IMR-90 (cell line): ENCODE measurements at regions not wholly inside any gene's neighbourhood (a gene's known extent, or its start where the extent isn't known, plus 50 kb on each side); places are given as distances from the start of the nearest gene placed in this dataset.

Experiments used
- ATAC-seq: fragments of 200-7000 bp; cut with Tn5 transposase; 2 replicates; pipeline ENCODE4 v1.9.1; 2020; ENCODE audit warnings: low read depth, mild to moderate bottlenecking, moderate library complexity
- BruUV-seq: library from RNA; stranded (reverse); fragments of 400-500 nt; replicated peaks from 2 replicates; lab custom pipeline; 2021; lab: Mats Ljungman, UMichigan
- CTCF ChIA-PET: fragments of 300-600 bp; formaldehyde crosslinking; extraction: SDS; loops from one replicate; lab custom pipeline; 2021; ENCODE audit warnings: antibody characterized with exemption; lab: Yijun Ruan, JAX
- POLR2A ChIA-PET: fragments of 300-600 bp; sonication (Branson Sonifier 250); formaldehyde crosslinking; loops from one replicate; lab custom pipeline; 2022; ENCODE audit warnings: antibody characterized with exemption; ENCODE audit not compliant: unreplicated experiment; lab: Charles Lee
- DNase-seq: peaks from one replicate; pipeline ENCODE4 v3.0.0; 2013
- H2AFZ ChIP-seq: replicated peaks from 2 replicates; pipeline ENCODE3; 2013; ENCODE audit warnings: low read length, mild to moderate bottlenecking; ENCODE audit not compliant: poor library complexity
- H2AK5ac ChIP-seq: 2 replicates; pipeline ENCODE4 v1.6.1; 2013; ENCODE audit warnings: low read depth, low read length, inconsistent platforms
- H2AK9ac ChIP-seq: replicated peaks from 2 replicates; pipeline ENCODE3; 2013; ENCODE audit warnings: mild to moderate bottlenecking, low read depth, low read length, moderate library complexity; ENCODE audit not compliant: poor library complexity
- H2BK120ac ChIP-seq: 2 replicates; pipeline ENCODE4 v1.6.1; 2013; ENCODE audit warnings: low read depth, low read length, inconsistent platforms
- H2BK15ac ChIP-seq: 3 replicates; pipeline ENCODE4 v1.6.1; 2013; ENCODE audit warnings: low read depth, low read length, inconsistent platforms
- H2BK20ac ChIP-seq: 2 replicates; pipeline ENCODE4 v1.6.1; 2013; ENCODE audit warnings: low read depth, mild to moderate bottlenecking, inconsistent platforms, low read length, moderate library complexity
- H2BK5ac ChIP-seq: 2 replicates; pipeline ENCODE4 v1.6.1; 2013; ENCODE audit warnings: mild to moderate bottlenecking, low read depth, low read length, inconsistent platforms; ENCODE audit not compliant: poor library complexity, severe bottlenecking
- H3K14ac ChIP-seq: replicated peaks from 2 replicates; pipeline ENCODE4 v1.6.1; 2013; ENCODE audit warnings: low read depth, low read length, inconsistent platforms
- H3K18ac ChIP-seq: 2 replicates; pipeline ENCODE4 v1.6.1; 2013; ENCODE audit warnings: low read depth, low read length, control low read depth
- H3K23ac ChIP-seq: 2 replicates; pipeline ENCODE4 v1.6.1; 2013; ENCODE audit warnings: low read depth, low read length, inconsistent platforms
- H3K27ac ChIP-seq: 2 replicates; pipeline ENCODE4 v1.5.1; 2013; ENCODE audit warnings: mild to moderate bottlenecking, control low read depth, low read length; ENCODE audit not compliant: insufficient read depth
- H3K27me3 ChIP-seq: 2 replicates; pipeline ENCODE4 v1.6.1; 2013; ENCODE audit warnings: low read length; ENCODE audit not compliant: control insufficient read depth, insufficient read depth
- H3K36me3 ChIP-seq: 2 replicates; pipeline ENCODE4 v1.6.1; 2013; ENCODE audit warnings: low read length, mixed read lengths; ENCODE audit not compliant: control insufficient read depth, insufficient read depth
- H3K4ac ChIP-seq: 2 replicates; pipeline ENCODE4 v1.6.1; 2013; ENCODE audit warnings: low read depth, low read length, inconsistent platforms
- H3K4me1 ChIP-seq: 2 replicates; pipeline ENCODE4 v1.6.1; 2013; ENCODE audit warnings: low read length, mixed read lengths; ENCODE audit not compliant: control insufficient read depth, insufficient read depth
- H3K4me2 ChIP-seq: 2 replicates; pipeline ENCODE4 v1.6.1; 2013; ENCODE audit warnings: low read depth, mild to moderate bottlenecking, control low read depth, low read length, moderate library complexity
- H3K4me3 ChIP-seq: 2 replicates; pipeline ENCODE4 v1.5.1; 2013; ENCODE audit warnings: low read depth, mild to moderate bottlenecking, control low read depth, low read length, moderate library complexity; ENCODE audit not compliant: insufficient read depth
- H3K56ac ChIP-seq: 2 replicates; pipeline ENCODE4 v1.6.1; 2013; ENCODE audit warnings: low read length, inconsistent platforms; ENCODE audit not compliant: insufficient read depth; ENCODE audit errors: extremely low read depth
- H3K79me1 ChIP-seq, 2 experiments: 2 replicates each; pipeline ENCODE4 v1.6.1; 2013; ENCODE audit warnings: low read length in 2 of 2, inconsistent platforms in 1 of 2, low read depth in 1 of 2
- H3K9ac ChIP-seq: 2 replicates; pipeline ENCODE4 v1.6.1; 2013; ENCODE audit warnings: low read depth, low read length, control low read depth
- H3K9me1 ChIP-seq: 2 replicates; pipeline ENCODE4 v1.6.1; 2013; ENCODE audit warnings: low read length, inconsistent platforms; ENCODE audit not compliant: insufficient read depth
- H3K9me3 ChIP-seq: 2 replicates; pipeline ENCODE4 v1.6.1; 2013; ENCODE audit warnings: low read length; ENCODE audit not compliant: control insufficient read depth, insufficient read depth
- H4K20me1 ChIP-seq: 2 replicates; pipeline ENCODE4 v1.6.1; 2013; ENCODE audit warnings: low read length, inconsistent platforms; ENCODE audit not compliant: insufficient read depth
- H4K5ac ChIP-seq: 2 replicates; pipeline ENCODE4 v1.6.1; 2013; ENCODE audit warnings: mild to moderate bottlenecking, low read depth, low read length, control low read depth
- H4K8ac ChIP-seq, 2 experiments: 2 replicates each; pipeline ENCODE4 v1.6.1; 2013; ENCODE audit warnings: low read depth in 2 of 2, low read length in 2 of 2, control low read depth in 1 of 2, inconsistent platforms in 1 of 2
- H4K91ac ChIP-seq: 2 replicates; pipeline ENCODE4 v1.6.1; 2013; ENCODE audit warnings: low read depth, low read length, inconsistent platforms; ENCODE audit not compliant: insufficient read depth
- BHLHE40 ChIP-seq: fragments of 150-350 bp; IDR thresholded peaks from 2 replicates; pipeline ENCODE4 v1.6.1; 2016; ENCODE audit warnings: mild to moderate bottlenecking, low read depth, low read length
- FOS ChIP-seq: fragments of 150-350 bp; IDR thresholded peaks from 2 replicates; pipeline ENCODE4 v1.6.1; 2016; ENCODE audit warnings: low read depth, low read length
- MAZ ChIP-seq: IDR thresholded peaks from 2 replicates; pipeline ENCODE4 v1.6.1; 2012; ENCODE audit warnings: low read depth, mild to moderate bottlenecking, low read length, improper control_type of control experiment, moderate library complexity, borderline replicate concordance
- NFE2L2 ChIP-seq: fragments of 150-350 bp; IDR thresholded peaks from 2 replicates; pipeline ENCODE4 v1.6.1; 2016; ENCODE audit warnings: low read depth, mild to moderate bottlenecking, low read length
- POLR2A ChIP-seq: IDR thresholded peaks from 2 replicates; pipeline ENCODE4 v1.6.1; 2012; ENCODE audit warnings: mild to moderate bottlenecking, low read depth, low read length
- RFX5 ChIP-seq: IDR thresholded peaks from 2 replicates; pipeline ENCODE4 v1.8.0; 2012; ENCODE audit warnings: low read depth, mild to moderate bottlenecking, low read length, moderate library complexity
- WGBS, 2 experiments: methylation state at CpG; one replicate each; pipeline versions ENCODE4 v1.1.5 to v1.1.7; 2013; ENCODE audit warnings: missing lambda C conversion rate in 2 of 2; ENCODE audit not compliant: insufficient read length in 1 of 2; ENCODE audit errors: extremely low coverage in 2 of 2; 5-methylcytosine and 5-hydroxymethylcytosine counted together
- dilution Hi-C: fragments of 300-500 bp; cut with HindIII; formaldehyde crosslinking; loops from one replicate; pipeline ENCODE4 v1.14.3; 2018; ENCODE audit warnings: low sequenced_read_pairs; ENCODE audit not compliant: unreplicated experiment
- in situ Hi-C: fragments of 300-500 bp; cut with MboI; formaldehyde crosslinking; loops from 3 replicates; pipeline ENCODE4 v1.14.3; 2019; ENCODE audit warnings: low sequenced_read_pairs, inconsistent platforms, mixed read lengths
- intact Hi-C: fragments of 100-400 bp; cut with micrococcal nuclease; formaldehyde crosslinking; loops from 2 replicates; pipeline ENCODE4 v1.10.0; 2022

DNA sequence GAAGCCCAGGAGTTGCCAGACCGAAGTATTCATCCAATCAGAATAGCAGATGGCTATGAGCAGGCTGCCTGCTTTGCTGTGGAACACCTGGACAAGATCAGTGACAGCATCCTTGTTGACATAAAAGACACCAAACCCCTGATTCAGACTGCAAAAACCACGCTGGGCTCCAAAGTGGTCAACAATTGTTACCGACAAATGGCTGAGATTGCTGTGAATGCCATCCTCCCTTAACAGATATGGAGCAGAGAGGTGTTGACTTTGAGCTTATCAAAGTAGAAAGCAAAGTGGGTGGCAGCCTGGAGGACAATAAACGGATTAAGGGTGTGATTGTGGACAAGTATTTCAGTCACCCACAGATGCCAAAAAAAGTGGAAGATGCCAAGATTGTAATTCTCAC lies 250.3 kb upstream of the OBI1 start:
- no peaks in the 10 kb centered on the region for H3K4me1 ChIP-seq
- dilution Hi-C loops (no loop called here), in situ Hi-C loops (no loop called here), intact Hi-C loops (no loop called here)
- no peak overlapping the region for H3K18ac ChIP-seq
- no peak overlapping the region for H3K27ac ChIP-seq
- H2BK20ac ChIP-seq: no peak overlapping the region
- no peak overlapping the region for H3K4ac ChIP-seq
- H3K36me3 ChIP-seq: no peaks in the 10 kb centered on the region
- ChIA-PET CTCF (no interaction called here), POLR2A (no interaction called here)
- H2BK120ac ChIP-seq: no peak overlapping the region
- no peaks in the 10 kb centered on the region for H3K9me1 ChIP-seq
- BruUV-seq: no TSS peak
- H3K4me3 ChIP-seq: no peak overlapping the region
- H4K91ac ChIP-seq: no peak overlapping the region
- no peak overlapping the region for H2AK9ac ChIP-seq
- no peak overlapping the region for H3K4me2 ChIP-seq
- no peak overlapping the region for H2AFZ ChIP-seq
- no peak overlapping the region for H2BK5ac ChIP-seq
- no peak overlapping the region for H3K14ac ChIP-seq
- H2BK15ac ChIP-seq: no peak overlapping the region
- peaks cover 8% of the 10 kb centered on the region; the same call in 1 of the 2 replicates for H3K9me3 ChIP-seq
- H3K23ac ChIP-seq: no peak overlapping the region
- no peak overlapping the region for H2AK5ac ChIP-seq
- H4K20me1 ChIP-seq: no peaks in the 10 kb centered on the region
- H4K5ac ChIP-seq: no peak overlapping the region
- no peak for DNase-seq
- H3K9ac ChIP-seq: no peak overlapping the region
- 0% methylated on average over 1 of the region's 4 CpGs; no CpG with 5 or more reads in 1 of the 2 experiments for WGBS, 2 experiments
- no peak for ATAC-seq
- TF ChIP-seq MAZ: no peak
- no peak for TF ChIP-seq BHLHE40
- TF ChIP-seq POLR2A: no peak
- TF ChIP-seq FOS: no peak
- no peak for TF ChIP-seq RFX5
- TF ChIP-seq NFE2L2: no peak
- H3K56ac ChIP-seq: no peak overlapping the region
- H4K8ac ChIP-seq: no peak overlapping the region
- H3K79me1 ChIP-seq: no peaks in the 10 kb centered on the region
- no peaks in the 10 kb centered on the region for H3K27me3 ChIP-seq
